ENCODE measurements at regions not wholly inside any gene's neighbourhood (a gene's known extent, or its start where the extent isn't known, plus 50 kb on each side); places are given as distances from the start of the nearest gene placed in this dataset.

GRCh38 chr9:113790093-113790492, 86.0 kb upstream of the ZNF618 start:
- Histone ChIP-seq H3K9me3 (ENCODE audit: control insufficient read depth, insufficient read depth, low read length) (peaks cover 7% of the 10 kb centered on the region), H3K56ac (ENCODE audit: extremely low read depth, insufficient read depth, low read length) (no peak overlapping the region), H3K4ac (ENCODE audit: low read depth, low read length) (no peak overlapping the region), H2BK15ac (ENCODE audit: low read depth, low read length) (no peak overlapping the region), H3K14ac (replicated peaks; ENCODE audit: low read depth, low read length) (no peak overlapping the region), H4K8ac (ENCODE audit: low read depth in 2 of 2, low read length in 2 of 2) (no peak overlapping the region), H4K91ac (ENCODE audit: insufficient read depth, low read depth, low read length) (no peak overlapping the region), H3K4me1 (ENCODE audit: control insufficient read depth, insufficient read depth, low read length) (no peaks in the 10 kb centered on the region), H3K27me3 (ENCODE audit: control insufficient read depth, insufficient read depth, low read length) (peaks cover 71% of the 10 kb centered on the region), H3K18ac (ENCODE audit: low read depth, low read length) (no peak overlapping the region), H2AFZ (replicated peaks; ENCODE audit: low read length, poor library complexity) (no peak overlapping the region), H2BK20ac (ENCODE audit: low read depth, low read length) (no peak overlapping the region), H4K20me1 (ENCODE audit: insufficient read depth, low read length) (no peaks in the 10 kb centered on the region), H3K36me3 (ENCODE audit: control insufficient read depth, insufficient read depth, low read length) (no peaks in the 10 kb centered on the region), H3K23ac (ENCODE audit: low read depth, low read length) (no peak overlapping the region), H4K5ac (ENCODE audit: low read depth, low read length) (no peak overlapping the region), H3K27ac (ENCODE audit: insufficient read depth, low read length) (no peak overlapping the region), H3K4me2 (ENCODE audit: low read depth, low read length) (no peak overlapping the region), H2AK5ac (ENCODE audit: low read depth, low read length) (no peak overlapping the region), H3K9ac (ENCODE audit: low read depth, low read length) (no peak overlapping the region), H2BK5ac (ENCODE audit: low read depth, low read length, poor library complexity, severe bottlenecking) (no peak overlapping the region), H3K4me3 (ENCODE audit: insufficient read depth, low read depth, low read length) (no peak overlapping the region), H3K79me1 (ENCODE audit: low read depth in 1 of 2, low read length in 2 of 2) (no peaks in the 10 kb centered on the region), H3K9me1 (ENCODE audit: insufficient read depth, low read length) (no peaks in the 10 kb centered on the region), H2AK9ac (replicated peaks; ENCODE audit: low read depth, low read length, poor library complexity) (no peak overlapping the region), H2BK120ac (ENCODE audit: low read depth, low read length) (no peak overlapping the region)
- intact Hi-C loops (cut with micrococcal nuclease), result no loop called here
- no peak for ATAC-seq (ENCODE audit: low read depth)
- dilution Hi-C loops (cut with HindIII; ENCODE audit: low sequenced_read_pairs, unreplicated experiment), result no loop called here
- DNase-seq, result no peak
- TF ChIP-seq RCOR1 (IDR thresholded peaks at IDR 0.05; ENCODE audit: insufficient replicate concordance, low read length) (no peak), BHLHE40 (IDR thresholded peaks at IDR 0.05; ENCODE audit: low read depth, low read length) (no peak), CEBPB (IDR thresholded peaks at IDR 0.05; ENCODE audit: low read depth, low read length) (no peak), USF2 (IDR thresholded peaks at IDR 0.05; ENCODE audit: low read depth, low read length) (no peak), MAZ (IDR thresholded peaks at IDR 0.05; ENCODE audit: borderline replicate concordance, low read depth, low read length) (no peak), FOS (IDR thresholded peaks at IDR 0.05; ENCODE audit: low read depth, low read length) (no peak), RFX5 (IDR thresholded peaks at IDR 0.05; ENCODE audit: low read depth, low read length) (no peak), SMC3 (IDR thresholded peaks at IDR 0.05; ENCODE audit: low read depth, low read length) (no peak), POLR2A (IDR thresholded peaks at IDR 0.05; ENCODE audit: low read depth, low read length) (no peak), MXI1 (IDR thresholded peaks at IDR 0.05; ENCODE audit: borderline replicate concordance, low read depth, low read length) (no peak), ELK1 (IDR thresholded peaks at IDR 0.05; ENCODE audit: borderline replicate concordance, low read depth, low read length) (no peak), CTCF (conservative IDR thresholded peaks at IDR 0.05; ENCODE audit: low read depth, low read length) (no peak), NFE2L2 (IDR thresholded peaks at IDR 0.05; ENCODE audit: low read depth, low read length) (no peak)
- POLR2A ChIA-PET (ENCODE audit: unreplicated experiment), result no interaction called here
- in situ Hi-C loops (cut with MboI; ENCODE audit: low sequenced_read_pairs), result no loop called here
- 65% methylated on average over 5 of the region's 11 CpGs; no CpG with 5 or more reads in 1 of the 2 experiments for WGBS, 2 experiments (ENCODE audit: extremely low coverage in 2 of 2, insufficient read length in 1 of 2)
- CTCF ChIA-PET, result no interaction called here
- BruUV-seq (replicated peaks), result no TSS peak

All from IMR-90 (cell line).